ENCODE measurements at regions not wholly inside any gene's neighbourhood (a gene's known extent, or its start where the extent isn't known, plus 50 kb on each side); places are given as distances from the start of the nearest gene placed in this dataset.

- no peak for DNase-seq
Observed at GRCh38 chr15:47552978-47553608, 164.2 kb upstream of the SEMA6D start.

- no peak for DNase-seq
Observed at GRCh38 chr15:47553947-47554346, 163.4 kb upstream of the SEMA6D start.

- DNase-seq: no peak
Observed at GRCh38 chr15:47561102-47561501, 156.2 kb upstream of the SEMA6D start.

GRCh38 chr15:47565949-47566348 is 151.4 kb upstream of the SEMA6D start:
- DNase-seq: no peak

- no peak for DNase-seq
Observed at GRCh38 chr15:47566610-47567009, 150.7 kb upstream of the SEMA6D start.

GRCh38 chr15:47568030-47568429 is 149.3 kb upstream of the SEMA6D start:
- no peak for DNase-seq

- DNase-seq: no peak
Observed at GRCh38 chr15:47570044-47570443, 147.3 kb upstream of the SEMA6D start.

- DNase-seq: no peak
Observed at GRCh38 chr15:47570451-47570850, 146.9 kb upstream of the SEMA6D start.

- no peak for DNase-seq
Observed at GRCh38 chr15:47570881-47571640, 146.2 kb upstream of the SEMA6D start.

- DNase-seq: no peak
Observed at GRCh38 chr15:47573673-47574072, 143.6 kb upstream of the SEMA6D start.

- no peak for DNase-seq
Observed at GRCh38 chr15:47577000-47577399, 140.3 kb upstream of the SEMA6D start.

- no peak for DNase-seq
Observed at GRCh38 chr15:47577461-47577860, 139.8 kb upstream of the SEMA6D start.

- no peak for DNase-seq
Observed at GRCh38 chr15:47582233-47582632, 135.1 kb upstream of the SEMA6D start.

GRCh38 chr15:47584316-47584715 is 133.0 kb upstream of the SEMA6D start:
- DNase-seq: no peak

GRCh38 chr15:47586653-47587224 is 130.6 kb upstream of the SEMA6D start:
- no peak for DNase-seq

- no peak for DNase-seq
Observed at GRCh38 chr15:47587940-47588802, 129.1 kb upstream of the SEMA6D start.

- DNase-seq: no peak
Observed at GRCh38 chr15:47588958-47589357, 128.3 kb upstream of the SEMA6D start.

GRCh38 chr15:47598996-47599395 is 118.3 kb upstream of the SEMA6D start:
- DNase-seq: no peak

- DNase-seq: no peak
Observed at GRCh38 chr15:47599806-47600205, 117.5 kb upstream of the SEMA6D start.

- DNase-seq: no peak
Observed at GRCh38 chr15:47602121-47602520, 115.2 kb upstream of the SEMA6D start.

GRCh38 chr15:47603026-47603425 is 114.3 kb upstream of the SEMA6D start:
- no peak for DNase-seq

- no peak for DNase-seq
Observed at GRCh38 chr15:47607695-47608094, 109.6 kb upstream of the SEMA6D start.

- peak in 1 of 2 experiments; percentile 3 for DNase-seq
Observed at GRCh38 chr15:47609693-47610092, 107.6 kb upstream of the SEMA6D start.
